LNCaP clone FGC (cell line): ENCODE measurements at regions not wholly inside any gene's neighbourhood (a gene's known extent, or its start where the extent isn't known, plus 50 kb on each side); places are given as distances from the start of the nearest gene placed in this dataset.

Experiments
- DNase-seq: peaks from one replicate; pipeline ENCODE4 v3.0.0-alpha.2; 2011; ENCODE audit warnings: low read depth
- H3K4me3 ChIP-seq: 2 replicates; pipeline ENCODE4 v1.5.1; 2011; ENCODE audit warnings: mild to moderate bottlenecking, low read depth, low read length, control low read depth
- TF ChIP-seq, protein P1 (sequence below): IDR thresholded peaks from 2 replicates; pipeline ENCODE4 v1.5.1; 2012; ENCODE audit warnings: mild to moderate bottlenecking; ENCODE audit not compliant: control insufficient read depth, insufficient read depth; ENCODE audit errors: extremely low read depth

DNA sequence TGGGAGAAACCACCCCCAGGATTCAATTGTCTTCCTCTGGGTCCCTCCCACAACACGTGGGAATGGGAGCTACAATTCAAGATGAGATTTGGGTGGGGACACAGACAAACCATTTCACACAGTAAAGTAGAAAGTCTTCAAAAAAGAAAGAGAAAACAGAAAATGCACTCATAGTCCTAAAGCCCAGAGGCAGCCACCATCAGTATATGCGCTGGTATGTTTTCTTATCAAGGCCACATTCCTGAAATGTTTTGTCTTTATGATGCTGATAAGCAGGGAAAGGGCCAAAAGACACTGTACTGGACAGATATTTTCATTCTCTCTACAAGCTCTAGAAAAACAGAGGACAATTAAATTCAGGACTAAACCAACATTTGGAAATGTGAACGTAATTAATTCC lies 375.8 kb upstream of the TSHZ3 start:
- H3K4me3 ChIP-seq: no peak overlapping the region
- TF ChIP-seq, protein P1, sequence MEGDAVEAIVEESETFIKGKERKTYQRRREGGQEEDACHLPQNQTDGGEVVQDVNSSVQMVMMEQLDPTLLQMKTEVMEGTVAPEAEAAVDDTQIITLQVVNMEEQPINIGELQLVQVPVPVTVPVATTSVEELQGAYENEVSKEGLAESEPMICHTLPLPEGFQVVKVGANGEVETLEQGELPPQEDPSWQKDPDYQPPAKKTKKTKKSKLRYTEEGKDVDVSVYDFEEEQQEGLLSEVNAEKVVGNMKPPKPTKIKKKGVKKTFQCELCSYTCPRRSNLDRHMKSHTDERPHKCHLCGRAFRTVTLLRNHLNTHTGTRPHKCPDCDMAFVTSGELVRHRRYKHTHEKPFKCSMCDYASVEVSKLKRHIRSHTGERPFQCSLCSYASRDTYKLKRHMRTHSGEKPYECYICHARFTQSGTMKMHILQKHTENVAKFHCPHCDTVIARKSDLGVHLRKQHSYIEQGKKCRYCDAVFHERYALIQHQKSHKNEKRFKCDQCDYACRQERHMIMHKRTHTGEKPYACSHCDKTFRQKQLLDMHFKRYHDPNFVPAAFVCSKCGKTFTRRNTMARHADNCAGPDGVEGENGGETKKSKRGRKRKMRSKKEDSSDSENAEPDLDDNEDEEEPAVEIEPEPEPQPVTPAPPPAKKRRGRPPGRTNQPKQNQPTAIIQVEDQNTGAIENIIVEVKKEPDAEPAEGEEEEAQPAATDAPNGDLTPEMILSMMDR: no peak
- DNase-seq: no peak

DNA sequence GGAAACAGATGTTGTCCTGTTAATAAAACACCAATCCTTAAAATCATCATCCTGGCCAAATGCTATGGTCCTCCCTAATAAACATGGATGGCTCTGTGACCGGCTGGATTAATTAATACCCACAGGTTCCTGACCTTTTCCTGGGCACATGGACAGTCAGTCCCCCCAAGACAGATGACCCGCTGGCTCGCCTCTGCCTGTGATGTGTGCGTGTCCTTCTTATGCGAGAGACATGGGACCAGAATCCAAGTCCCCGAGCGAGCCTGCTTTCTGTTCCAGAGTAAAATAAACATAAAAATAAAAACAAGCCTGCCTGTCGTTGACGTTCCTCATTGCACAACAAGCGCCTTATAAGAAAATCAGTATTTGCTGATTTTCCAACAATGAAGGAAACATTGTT lies 378.3 kb upstream of the TSHZ3 start:
- H3K4me3 ChIP-seq: no peak overlapping the region
- TF ChIP-seq, protein P1: no peak
- DNase-seq: no peak

GRCh38 chr19:31730270-31730669 lies 381.0 kb upstream of the TSHZ3 start:
- TF ChIP-seq, protein P1: no peak
- no peak for DNase-seq
- no peak overlapping the region for H3K4me3 ChIP-seq

DNA sequence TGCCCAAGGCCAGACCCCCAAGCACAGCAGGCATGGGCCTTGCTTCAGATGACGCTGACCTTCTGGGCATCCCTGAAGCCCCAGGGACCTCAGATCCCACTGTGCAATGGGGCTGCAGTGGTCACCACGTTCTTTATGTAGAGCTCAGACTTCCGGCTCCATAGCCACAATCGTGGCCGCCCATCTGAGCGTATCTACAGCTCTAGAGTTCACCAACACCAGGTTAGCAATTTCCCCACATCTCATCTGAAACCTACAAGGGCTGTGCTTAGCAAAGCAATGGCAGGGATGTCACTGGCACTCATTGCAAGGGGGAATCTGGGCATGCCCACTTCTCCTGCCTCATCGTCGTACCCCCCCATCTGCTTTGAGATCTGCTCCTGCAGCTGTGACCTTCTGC lies 384.4 kb upstream of the TSHZ3 start:
- TF ChIP-seq, protein P1: no peak
- no peak overlapping the region for H3K4me3 ChIP-seq
- DNase-seq: no peak

GRCh38 chr19:31742249-31742648 lies 393.0 kb upstream of the TSHZ3 start:
- no peak for DNase-seq
- TF ChIP-seq, protein P1: no peak
- H3K4me3 ChIP-seq: no peak overlapping the region

- H3K4me3 ChIP-seq: no peak overlapping the region
- no peak for DNase-seq
- TF ChIP-seq, protein P1: no peak
These were observed 396.5 kb upstream of the TSHZ3 start for GRCh38 chr19:31745731-31746130.

DNA sequence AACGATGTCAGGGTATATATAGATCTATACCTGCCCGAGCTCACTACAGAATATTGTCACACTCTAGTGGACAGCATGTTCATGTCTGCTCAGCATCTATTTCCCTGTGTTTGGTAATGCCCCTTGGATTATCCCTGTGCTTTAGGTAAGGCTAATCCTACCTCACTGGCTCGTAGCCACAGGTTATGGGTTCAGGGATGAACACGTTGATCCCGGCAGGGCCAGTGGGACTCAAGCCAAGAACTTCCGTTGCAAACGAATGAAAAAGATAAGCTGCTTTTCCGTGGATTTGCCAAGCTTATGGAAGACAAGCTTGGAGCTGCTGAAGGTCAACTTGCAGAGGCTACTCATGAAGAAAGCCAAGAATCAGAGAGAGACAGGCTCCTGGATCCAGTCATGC lies 400.0 kb upstream of the TSHZ3 start:
- no peak for DNase-seq
- TF ChIP-seq, protein P1: no peak
- no peak overlapping the region for H3K4me3 ChIP-seq
